T-helper 2 cell (primary cell): ENCODE measurements at regions not wholly inside any gene's neighbourhood (a gene's known extent, or its start where the extent isn't known, plus 50 kb on each side); places are given as distances from the start of the nearest gene placed in this dataset.
A peak's percentile ranks its signal among the peaks of the same experiment; 100 is the strongest.

Source experiments
- DNase-seq, 5 experiments: peaks; one replicate each; pipeline versions ENCODE4 v3.0.0 to v3.0.0-alpha.2; 2012 to 2022

DNA sequence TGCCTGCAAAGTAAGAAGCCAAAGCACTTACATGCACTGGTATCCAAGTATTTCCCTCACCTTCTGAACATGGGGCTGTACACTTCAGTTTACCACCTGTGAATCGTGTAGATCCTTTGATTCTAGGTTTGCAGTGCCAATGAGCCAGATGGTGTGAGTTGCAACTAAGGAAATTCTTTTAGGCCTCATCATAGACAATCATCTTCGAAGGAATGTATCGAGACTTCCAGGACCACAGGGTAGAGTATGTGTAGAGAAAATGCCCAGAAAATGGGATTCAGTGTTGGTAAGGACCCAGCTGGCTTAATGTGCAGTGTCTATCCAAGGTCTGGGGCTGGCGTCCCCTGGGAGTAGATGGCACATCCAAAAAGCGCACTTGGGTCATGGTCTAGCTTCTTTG, 323.2 kb upstream of the TPM1 start:
- DNase-seq, result no peak

- no peak for DNase-seq
Measured at GRCh38 chr15:62722237-62722636, 320.3 kb upstream of the TPM1 start.

DNA sequence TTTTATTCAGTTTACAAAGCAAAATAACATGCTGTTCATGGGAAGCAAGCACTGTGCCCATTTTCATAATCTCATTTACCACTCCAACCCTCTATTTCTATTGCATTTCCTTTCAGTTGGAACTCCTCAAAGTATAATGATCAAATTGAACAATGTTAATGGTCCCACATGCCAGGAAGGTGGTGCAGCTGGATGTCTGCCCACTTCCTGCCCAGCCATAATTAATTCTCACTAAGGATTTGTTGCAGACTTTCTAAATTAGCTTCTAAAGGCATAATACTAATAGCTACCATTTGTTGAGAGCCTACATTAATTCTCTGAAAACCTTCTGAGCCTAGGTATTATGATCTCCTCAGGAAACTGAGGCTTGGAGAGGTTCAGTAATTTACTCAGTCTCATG, 316.1 kb upstream of the TPM1 start:
- DNase-seq, result no peak

DNA sequence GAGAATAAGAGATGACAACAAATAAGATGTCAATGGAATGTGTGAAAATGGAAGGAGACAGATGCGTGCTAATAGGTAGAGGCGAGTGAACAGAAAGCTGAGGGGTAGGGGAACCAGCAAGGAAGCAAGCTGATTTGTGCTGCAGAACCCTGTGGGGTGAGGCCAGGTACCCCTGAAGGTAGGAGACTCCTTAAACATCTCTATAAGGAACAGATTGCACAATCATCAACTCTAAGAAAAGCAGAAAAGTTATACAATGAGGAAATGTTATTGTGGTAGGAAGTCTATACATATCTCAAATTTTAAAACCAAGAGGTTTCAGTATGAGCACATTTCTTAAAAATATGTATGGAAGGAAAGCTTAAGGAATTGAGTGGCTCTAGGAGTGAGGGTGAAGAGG, 315.0 kb upstream of the TPM1 start:
- DNase-seq, result no peak

DNA sequence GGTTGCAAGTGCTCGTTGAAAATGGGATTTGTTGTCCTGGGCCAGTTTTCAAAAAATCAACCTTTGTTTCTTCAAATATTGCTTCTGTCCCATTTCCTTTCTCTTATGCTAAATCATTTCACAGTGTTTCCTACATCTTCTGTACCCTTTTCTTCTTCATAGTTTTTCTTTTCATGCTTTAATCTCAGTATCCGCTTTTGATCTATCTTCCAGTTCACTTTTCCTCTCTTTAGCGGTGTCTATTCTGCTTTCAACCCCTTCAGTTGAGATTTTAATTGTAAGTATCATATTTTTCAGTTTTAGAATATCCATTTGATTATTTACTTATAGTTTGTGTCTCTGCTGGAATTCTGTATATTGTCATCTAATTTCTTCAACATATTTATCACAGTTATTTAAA, 311.7 kb upstream of the TPM1 start:
- DNase-seq, result no peak

DNA sequence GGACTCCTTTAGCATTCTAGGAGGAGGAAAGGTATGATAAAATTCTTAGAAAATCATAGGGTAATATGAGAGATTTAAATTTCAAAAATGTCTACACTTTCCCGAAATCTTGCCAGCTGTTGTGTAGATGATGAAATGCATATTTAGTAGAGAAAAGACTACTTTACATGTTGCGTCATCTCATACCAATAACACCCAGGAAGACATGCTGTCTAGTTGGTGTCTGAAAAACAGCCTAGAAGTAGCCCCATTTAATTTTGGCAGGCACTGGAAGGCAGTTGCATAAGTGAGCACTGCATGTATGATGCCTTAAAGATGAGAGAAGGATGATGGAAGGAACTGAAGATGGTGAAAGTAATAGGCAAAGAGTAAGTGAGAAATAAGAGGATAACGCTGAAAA, 310.5 kb upstream of the TPM1 start:
- DNase-seq, result no peak

GRCh38 chr15:62734706-62735105, 307.8 kb upstream of the TPM1 start:
- DNase-seq, result no peak

DNA sequence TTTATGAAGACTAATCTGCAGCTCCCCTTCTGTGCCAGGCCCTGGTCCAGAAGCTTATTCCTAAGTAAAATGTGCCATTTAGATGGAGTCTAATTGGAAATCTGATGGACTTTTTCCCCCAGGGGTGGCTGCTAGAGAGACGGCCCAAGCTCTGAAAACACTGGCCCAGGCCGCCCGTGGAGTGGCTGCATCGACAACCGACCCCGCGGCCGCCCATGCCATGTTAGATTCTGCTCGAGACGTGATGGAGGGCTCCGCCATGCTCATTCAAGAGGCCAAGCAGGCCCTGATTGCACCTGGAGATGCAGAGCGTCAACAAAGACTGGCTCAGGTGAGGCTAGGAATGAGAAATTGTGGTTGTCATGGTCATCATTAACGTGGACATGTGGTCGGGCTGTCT, 305.8 kb upstream of the TPM1 start:
- no peak for DNase-seq

- DNase-seq, result no peak
Measured at GRCh38 chr15:62737551-62737950, 305.0 kb upstream of the TPM1 start.

DNA sequence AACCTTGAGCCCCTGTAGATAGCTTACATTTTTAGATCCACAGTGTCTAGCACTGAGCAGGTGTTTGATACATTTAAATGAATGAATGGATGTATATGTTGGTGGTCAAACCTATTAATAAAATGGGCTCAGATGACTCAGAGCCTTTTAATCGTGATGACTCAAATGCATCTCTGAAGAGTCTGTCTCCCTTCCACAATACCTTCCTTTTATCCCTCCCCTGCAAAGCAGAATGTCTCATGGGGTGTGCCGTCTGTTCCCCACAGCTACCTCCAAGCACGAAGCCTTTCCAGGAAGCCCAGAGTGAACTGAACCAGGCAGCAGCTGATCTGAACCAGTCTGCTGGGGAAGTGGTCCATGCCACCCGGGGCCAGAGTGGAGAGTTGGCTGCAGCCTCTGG, 303.5 kb upstream of the TPM1 start:
- no peak for DNase-seq

DNA sequence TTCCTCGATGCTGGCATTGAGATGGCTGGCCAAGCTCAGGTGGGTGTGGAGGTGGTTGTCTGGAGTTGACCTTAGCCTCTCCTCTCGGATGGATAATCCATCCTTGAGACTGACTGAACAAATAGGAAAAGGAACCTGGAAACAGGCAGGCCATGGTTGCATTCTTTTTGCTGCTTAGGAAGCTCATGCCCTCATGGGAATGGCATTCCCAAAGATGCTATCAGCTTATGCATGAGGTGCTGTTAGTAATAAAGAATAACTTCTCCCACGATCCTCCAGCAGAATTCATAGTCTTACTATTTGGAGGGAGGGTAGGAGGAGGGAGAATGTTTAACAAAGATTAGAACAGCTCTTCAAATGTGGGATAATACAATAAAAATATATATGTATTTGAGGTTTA, 303.0 kb upstream of the TPM1 start:
- DNase-seq, result no peak

DNA sequence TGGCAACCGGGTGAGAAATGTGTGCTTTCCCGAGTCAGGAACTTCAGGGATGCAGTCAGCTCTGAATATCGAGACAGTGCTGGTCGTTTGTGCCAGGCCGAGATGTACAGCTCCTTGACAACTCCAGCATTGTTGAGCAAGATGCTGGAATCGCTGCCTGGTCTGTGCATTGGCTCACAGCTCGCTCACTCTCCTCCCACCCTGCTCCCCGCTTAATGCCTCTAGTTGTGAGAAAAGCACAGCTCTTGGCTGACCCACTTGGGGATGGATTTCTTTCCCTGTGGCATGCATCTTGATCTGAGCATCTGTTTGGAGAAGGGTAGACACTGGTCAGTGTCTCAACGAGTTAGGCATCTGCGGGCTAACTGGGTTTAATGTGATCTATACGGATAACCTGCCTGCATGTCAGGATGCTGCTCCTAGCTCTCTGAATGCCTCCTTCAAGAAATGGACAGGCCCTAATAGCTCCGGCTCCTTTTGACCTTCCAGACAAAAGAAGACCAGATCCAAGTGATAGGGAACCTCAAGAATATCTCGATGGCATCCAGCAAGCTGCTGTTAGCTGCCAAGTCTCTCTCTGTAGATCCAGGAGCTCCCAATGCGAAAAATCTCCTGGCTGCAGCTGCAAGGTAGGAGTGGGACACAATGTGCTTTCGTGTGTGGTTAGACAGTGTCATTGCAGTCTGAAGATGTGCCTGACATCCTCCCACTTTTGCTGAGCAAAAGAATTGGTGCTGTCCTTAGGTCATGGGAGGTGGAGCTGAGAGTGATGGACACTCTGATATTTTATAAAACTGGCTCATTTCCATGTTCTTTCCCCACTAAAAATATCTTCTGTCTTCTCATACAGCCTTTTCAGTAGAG, 302.2 kb upstream of the TPM1 start:
- DNase-seq, result no peak

DNA sequence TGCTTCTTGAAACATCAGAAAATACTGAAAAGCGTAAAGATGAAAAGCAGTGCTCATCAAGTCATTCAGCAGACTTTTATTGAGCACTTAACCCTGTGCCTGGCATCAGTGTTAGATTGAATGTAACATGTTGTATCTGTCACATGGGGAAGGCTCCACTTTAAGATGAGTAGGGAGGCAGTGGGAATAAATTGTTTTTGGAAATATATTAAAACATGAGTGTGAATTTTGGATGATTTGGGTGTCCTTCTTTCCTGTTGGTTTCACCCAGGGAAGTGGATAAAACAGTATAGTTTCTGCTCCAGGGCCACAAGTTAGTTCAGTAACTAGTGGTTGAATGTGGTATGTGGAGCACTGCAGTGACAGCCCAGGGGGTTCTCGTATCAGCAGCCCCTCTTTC, 301.4 kb upstream of the TPM1 start:
- DNase-seq, result no peak

GRCh38 chr15:62742409-62743171, 300.0 kb upstream of the TPM1 start:
- peak in 3 of 5 experiments; percentile 7 to 51 (median 11) for DNase-seq

- no peak for DNase-seq
Measured at GRCh38 chr15:62745621-62746225, 296.8 kb upstream of the TPM1 start.

DNA sequence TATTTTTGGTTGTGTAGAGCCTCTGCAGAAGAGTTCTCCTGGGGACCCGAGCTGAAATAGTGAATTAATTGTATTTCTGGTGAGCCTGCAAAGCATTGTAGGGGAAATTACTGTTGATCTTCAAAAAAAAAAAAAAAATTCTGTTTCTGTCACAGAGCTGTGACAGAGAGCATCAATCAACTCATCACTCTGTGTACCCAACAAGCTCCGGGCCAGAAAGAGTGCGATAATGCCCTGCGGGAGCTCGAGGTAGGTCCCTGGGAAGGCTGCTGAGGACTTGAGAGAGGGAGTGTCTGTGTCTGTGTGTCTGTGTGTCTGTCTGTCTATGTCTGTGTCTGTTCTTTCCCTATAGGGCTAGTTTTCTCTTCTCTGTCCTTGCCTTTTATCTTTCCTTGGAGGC, 294.4 kb upstream of the TPM1 start:
- no peak for DNase-seq

DNA sequence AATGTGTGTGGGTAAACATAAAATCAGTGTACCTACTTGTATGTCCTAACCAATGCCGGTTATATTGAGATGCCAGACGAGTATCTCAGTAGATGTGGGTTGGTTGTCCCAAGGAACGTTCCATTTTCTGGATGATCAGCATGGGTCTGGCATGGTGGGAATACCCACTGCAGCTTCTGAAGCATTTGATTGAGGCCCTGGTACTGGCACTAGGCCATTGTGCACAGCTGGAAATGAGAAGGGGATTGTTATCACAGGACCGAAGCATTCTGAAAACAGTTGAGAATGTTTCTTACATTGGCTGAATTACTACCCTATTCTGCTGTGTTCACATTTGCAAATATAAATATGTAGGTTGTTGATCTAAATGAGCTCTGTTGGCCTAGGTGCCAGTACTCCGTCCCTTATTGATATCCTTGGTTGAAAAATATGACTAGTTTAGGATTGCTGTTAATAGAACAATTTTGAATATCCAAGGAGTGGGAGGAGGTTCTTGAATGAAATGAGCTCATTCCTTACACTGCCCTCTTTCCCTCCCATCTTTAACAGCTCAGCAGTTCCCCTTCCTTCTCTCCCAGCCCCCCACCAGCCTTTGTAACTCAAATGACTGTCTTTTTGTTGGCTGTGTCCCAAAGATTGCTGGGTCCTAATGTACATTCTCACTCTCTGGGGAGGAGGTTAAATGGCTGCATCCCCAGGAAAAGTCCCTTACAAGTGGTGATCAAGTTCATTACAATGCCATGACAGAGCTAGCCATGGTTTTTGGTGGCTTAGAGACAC, 293.3 kb upstream of the TPM1 start:
- no peak for DNase-seq

DNA sequence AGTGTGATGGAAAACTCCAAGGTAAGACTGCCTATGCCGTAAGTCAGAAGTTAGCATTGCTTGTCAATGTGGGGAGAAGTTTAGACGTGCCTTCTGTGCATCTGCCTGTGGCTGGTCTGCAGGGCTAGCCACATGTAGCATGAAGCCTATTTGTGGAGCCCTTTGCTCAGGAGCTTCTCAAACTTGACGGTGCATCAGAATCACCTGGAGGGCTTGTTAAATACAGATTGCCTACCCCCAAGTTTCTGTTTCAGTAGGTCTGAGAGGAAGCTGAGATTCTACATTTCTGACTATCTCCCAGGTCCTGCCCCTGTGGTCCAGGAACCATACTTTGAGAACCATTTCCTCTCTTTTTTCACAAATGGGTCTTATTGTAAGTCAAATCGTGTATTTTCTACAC, 292.1 kb upstream of the TPM1 start:
- no peak for DNase-seq

DNA sequence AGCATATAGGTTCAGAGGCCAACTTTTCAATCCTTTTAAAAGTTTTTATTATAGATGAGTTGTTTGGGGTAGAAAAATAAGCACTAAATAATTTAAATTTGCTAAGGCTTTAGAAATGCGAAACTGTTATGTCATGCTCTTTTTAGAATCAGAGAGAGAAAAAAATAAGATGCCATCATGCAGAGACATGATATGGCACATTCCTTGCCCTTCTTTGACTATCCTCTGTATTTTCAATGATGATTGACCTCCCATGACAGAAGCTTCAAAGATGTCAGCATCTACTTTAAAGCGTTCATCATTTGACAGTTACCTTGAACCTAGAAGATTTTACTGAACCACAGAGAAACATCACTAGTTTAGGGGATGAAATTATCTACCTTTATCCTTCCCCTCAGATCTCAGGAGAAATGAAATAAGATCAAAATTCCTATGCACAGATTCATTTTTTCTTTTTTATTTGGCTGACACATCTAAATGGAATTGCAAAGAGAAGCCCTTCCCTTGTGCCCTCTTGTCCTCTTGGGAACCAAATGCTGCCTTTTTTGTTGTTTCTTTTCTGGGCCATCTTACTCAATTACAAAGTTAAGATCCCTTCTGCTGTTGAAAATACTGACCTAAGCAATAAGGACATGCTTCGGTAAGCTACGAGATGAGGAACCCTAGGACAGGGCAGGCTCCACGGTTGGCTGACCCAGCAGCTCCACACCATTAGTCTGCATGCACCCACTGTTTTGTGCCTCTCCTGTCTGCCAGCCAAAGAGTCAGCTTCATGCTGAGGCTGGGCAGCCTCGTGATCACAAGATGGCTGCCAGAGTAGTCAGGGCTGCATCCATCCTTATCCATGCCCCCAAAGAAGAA, 289.7 kb upstream of the TPM1 start:
- DNase-seq, result no peak

GRCh38 chr15:62753518-62754221, 288.9 kb upstream of the TPM1 start:
- DNase-seq, result no peak

GRCh38 chr15:62756326-62756994, 286.1 kb upstream of the TPM1 start:
- no peak for DNase-seq
